GM21529 (cell line): ENCODE measurements at regions not wholly inside any gene's neighbourhood (a gene's known extent, or its start where the extent isn't known, plus 50 kb on each side); places are given as distances from the start of the nearest gene placed in this dataset.
"Not testable (repeated sequence)": the region's sequence is repeated elsewhere in the genome, so short reads cannot be mapped to it uniquely, and the experiment has no call there.

Experiments used
- ATAC-seq: cut with Tn5 transposase; IDR thresholded peaks from one replicate; pipeline ENCODE4 v1.9.1; 2021; ENCODE audit not compliant: unreplicated experiment

- ATAC-seq, result no peak
Measured at GRCh38 chr4:58075724-58076123, 965.5 kb upstream of the IGFBP7 start.

DNA sequence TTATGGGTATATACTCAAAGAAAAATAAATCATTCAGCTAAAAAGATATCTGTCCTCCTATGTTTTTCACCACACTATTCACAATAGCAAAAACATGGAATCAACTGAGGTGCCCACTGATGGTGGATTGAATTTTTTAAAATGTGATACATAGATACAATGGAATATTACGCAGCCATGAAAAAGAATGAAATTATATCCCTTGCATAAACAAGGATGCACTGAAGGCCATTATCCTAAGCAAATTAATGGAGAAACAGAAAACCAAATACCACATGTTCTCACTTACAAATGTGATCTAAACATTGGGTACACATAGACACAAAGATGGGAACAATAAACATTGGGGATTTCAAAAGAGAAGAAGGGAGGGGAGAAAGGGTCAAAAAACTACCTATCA, 964.2 kb upstream of the IGFBP7 start:
- no peak for ATAC-seq

GRCh38 chr4:58070726-58071125, 960.5 kb upstream of the IGFBP7 start:
- no peak for ATAC-seq

- ATAC-seq, result no peak
Measured at GRCh38 chr4:58064653-58065052, 954.5 kb upstream of the IGFBP7 start.

GRCh38 chr4:58063404-58064160, 953.4 kb upstream of the IGFBP7 start:
- no peak for ATAC-seq

- ATAC-seq, result no peak
Measured at GRCh38 chr4:58061967-58062366, 951.8 kb upstream of the IGFBP7 start.

GRCh38 chr4:58050439-58050838, 940.3 kb upstream of the IGFBP7 start:
- no peak for ATAC-seq

- no peak for ATAC-seq
Measured at GRCh38 chr4:58048491-58048890, 938.3 kb upstream of the IGFBP7 start.

- ATAC-seq, result no peak
Measured at GRCh38 chr4:58042176-58042575, 932.0 kb upstream of the IGFBP7 start.

GRCh38 chr4:57993944-57994343, 883.8 kb upstream of the IGFBP7 start:
- no peak for ATAC-seq

DNA sequence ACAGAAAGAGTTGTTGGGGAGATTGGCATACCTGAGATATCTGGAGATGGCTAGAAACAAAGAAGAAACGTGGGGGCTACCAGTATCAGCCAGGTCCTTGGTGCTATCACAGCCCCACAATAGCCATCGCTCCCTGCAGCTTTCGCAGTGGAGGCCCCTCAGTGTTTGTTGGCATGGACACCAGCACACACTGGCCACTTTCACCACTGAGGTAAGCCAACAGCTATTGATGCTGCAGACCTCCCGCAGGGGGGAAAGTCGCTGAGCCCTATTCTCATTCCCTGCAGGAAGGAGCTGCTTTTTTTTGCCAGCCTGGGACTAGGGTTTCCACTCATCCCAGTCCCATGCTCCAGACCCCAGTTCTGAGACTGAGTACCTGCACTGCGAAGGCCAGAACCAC, 879.2 kb upstream of the IGFBP7 start:
- ATAC-seq, result no peak

- ATAC-seq, result no peak
Measured at GRCh38 chr4:57985161-57985560, 875.0 kb upstream of the IGFBP7 start.

- ATAC-seq, result no peak
Measured at GRCh38 chr4:57981123-57981522, 870.9 kb upstream of the IGFBP7 start.

GRCh38 chr4:57974821-57975220, 864.6 kb upstream of the IGFBP7 start:
- ATAC-seq, result no peak

- ATAC-seq, result no peak
Measured at GRCh38 chr4:57973819-57974218, 863.6 kb upstream of the IGFBP7 start.

- ATAC-seq, result no peak
Measured at GRCh38 chr4:57971261-57971660, 861.1 kb upstream of the IGFBP7 start.

GRCh38 chr4:57966987-57967760, 857.0 kb upstream of the IGFBP7 start:
- ATAC-seq, result no peak

GRCh38 chr4:57965431-57965830, 855.2 kb upstream of the IGFBP7 start:
- not testable (repeated sequence) for ATAC-seq

DNA sequence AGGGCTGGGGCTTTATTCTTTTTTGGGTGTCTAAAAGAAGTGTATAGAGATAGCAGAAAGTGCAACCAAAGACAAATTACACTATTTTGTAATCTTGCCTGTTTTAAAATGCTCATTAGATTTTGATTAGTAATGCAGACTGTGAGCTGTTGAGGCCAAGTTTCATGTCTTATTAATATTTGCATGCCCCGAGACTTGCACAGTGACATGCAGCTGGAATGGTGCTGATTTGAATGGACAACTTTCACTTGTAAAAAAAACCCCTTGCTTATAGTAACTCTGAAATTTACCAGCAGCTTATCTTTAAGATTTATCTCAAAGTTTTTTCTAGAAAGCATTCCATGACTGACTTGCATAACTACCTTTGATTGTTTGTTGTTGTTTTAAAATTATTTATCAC, 835.1 kb upstream of the IGFBP7 start:
- no peak for ATAC-seq

GRCh38 chr4:57943682-57944081, 833.5 kb upstream of the IGFBP7 start:
- ATAC-seq, result no peak

- ATAC-seq, result not testable (repeated sequence)
Measured at GRCh38 chr4:57937326-57937725, 827.1 kb upstream of the IGFBP7 start.

DNA sequence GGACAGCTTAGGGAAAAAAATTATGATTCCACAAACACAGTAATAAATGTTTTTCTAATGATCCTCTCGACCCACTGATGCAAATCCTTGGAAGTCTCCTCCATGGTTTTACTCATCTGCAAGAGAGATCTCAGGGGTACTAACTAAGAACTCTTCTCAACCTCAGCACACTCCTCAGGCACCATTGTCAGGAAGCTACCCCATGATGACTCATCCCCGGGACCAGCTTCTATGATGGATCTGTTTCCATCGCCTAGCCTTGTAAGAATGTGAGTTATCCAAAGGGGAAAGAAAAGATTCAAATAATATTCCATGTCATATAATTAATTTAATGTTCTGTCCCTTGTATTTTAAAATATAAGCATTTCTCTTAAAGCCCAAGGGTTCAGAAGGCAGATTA, 816.1 kb upstream of the IGFBP7 start:
- no peak for ATAC-seq
